Uterus (tissue), 2 donors: ENCODE measurements at regions not wholly inside any gene's neighbourhood (a gene's known extent, or its start where the extent isn't known, plus 50 kb on each side); places are given as distances from the start of the nearest gene placed in this dataset.

Source experiments
- POLR2A ChIP-seq, 2 donors: fragments of 450-650 bp; IDR thresholded peaks; one replicate each; pipeline ENCODE4 v1.6.1; 2016; ENCODE audit warnings: antibody characterized with exemption in 2 of 2, mild to moderate bottlenecking in 1 of 2, moderate library complexity in 1 of 2
- TF ChIP-seq, protein P1 (sequence below), 4 experiments: fragments of 200-600 bp in 2 of 4; fragments of 450-650 bp in 2 of 4; sonication (generic) in 2 of 4; IDR thresholded peaks; one replicate each; pipeline ENCODE4 v1.5.1; 2016 to 2019; ENCODE audit warnings: antibody characterized with exemption in 4 of 4, mild to moderate bottlenecking in 2 of 4, moderate library complexity in 1 of 4

DNA sequence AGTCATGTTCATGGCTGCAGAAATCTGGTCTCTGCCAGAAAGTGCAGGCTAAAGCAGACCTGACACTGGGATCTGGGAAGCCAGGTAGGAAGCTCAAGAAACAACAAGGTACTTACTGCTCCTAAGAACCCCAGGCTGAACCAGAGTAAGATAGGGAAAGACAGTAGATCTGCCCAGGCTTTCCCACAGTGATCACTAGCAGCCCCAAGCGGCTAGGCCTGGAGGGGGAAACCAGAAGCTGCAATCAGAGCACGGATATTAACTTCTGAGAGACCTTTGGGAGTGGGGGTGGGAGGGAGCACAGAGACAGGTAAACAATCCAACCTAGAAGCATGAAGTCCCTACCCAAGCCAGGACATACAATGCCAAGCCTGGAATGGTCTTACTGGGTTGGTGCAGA lies 135.2 kb upstream of the C11orf58 start:
- TF ChIP-seq, protein P1, sequence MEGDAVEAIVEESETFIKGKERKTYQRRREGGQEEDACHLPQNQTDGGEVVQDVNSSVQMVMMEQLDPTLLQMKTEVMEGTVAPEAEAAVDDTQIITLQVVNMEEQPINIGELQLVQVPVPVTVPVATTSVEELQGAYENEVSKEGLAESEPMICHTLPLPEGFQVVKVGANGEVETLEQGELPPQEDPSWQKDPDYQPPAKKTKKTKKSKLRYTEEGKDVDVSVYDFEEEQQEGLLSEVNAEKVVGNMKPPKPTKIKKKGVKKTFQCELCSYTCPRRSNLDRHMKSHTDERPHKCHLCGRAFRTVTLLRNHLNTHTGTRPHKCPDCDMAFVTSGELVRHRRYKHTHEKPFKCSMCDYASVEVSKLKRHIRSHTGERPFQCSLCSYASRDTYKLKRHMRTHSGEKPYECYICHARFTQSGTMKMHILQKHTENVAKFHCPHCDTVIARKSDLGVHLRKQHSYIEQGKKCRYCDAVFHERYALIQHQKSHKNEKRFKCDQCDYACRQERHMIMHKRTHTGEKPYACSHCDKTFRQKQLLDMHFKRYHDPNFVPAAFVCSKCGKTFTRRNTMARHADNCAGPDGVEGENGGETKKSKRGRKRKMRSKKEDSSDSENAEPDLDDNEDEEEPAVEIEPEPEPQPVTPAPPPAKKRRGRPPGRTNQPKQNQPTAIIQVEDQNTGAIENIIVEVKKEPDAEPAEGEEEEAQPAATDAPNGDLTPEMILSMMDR (IDR thresholded peaks at IDR 0.05): no peak
- no peak for TF ChIP-seq POLR2A (IDR thresholded peaks at IDR 0.05)
